ENCODE measurements at regions not wholly inside any gene's neighbourhood (a gene's known extent, or its start where the extent isn't known, plus 50 kb on each side); places are given as distances from the start of the nearest gene placed in this dataset.

- no peaks in the 10 kb centered on the region for H3K27me3 ChIP-seq (ENCODE audit: insufficient read depth, low read length)
- no peaks in the 10 kb centered on the region for H3K36me3 ChIP-seq (ENCODE audit: insufficient read depth, low read length)
- WGBS = no CpG with 5 or more reads among the region's 1 CpG
- peaks cover 32% of the 10 kb centered on the region for H3K9me3 ChIP-seq (ENCODE audit: insufficient read depth, low read depth, low read length)
- H3K9ac ChIP-seq (ENCODE audit: low read depth, low read length) = no peak overlapping the region
- no peak overlapping the region for H3K4me3 ChIP-seq (ENCODE audit: low read length)
- no peaks in the 10 kb centered on the region for H3K4me1 ChIP-seq (ENCODE audit: insufficient read depth, low read length)
- no peak overlapping the region for H3K27ac ChIP-seq (ENCODE audit: low read depth, low read length)
Observed at GRCh38 chr2:15111718-15112117, 449.4 kb downstream of the NBAS start.

- no peak overlapping the region for H3K4me3 ChIP-seq (ENCODE audit: low read length)
- WGBS = no CpG with 5 or more reads among the region's 1 CpG
- H3K9ac ChIP-seq (ENCODE audit: low read depth, low read length) = no peak overlapping the region
- no peaks in the 10 kb centered on the region for H3K27me3 ChIP-seq (ENCODE audit: insufficient read depth, low read length)
- H3K9me3 ChIP-seq (ENCODE audit: insufficient read depth, low read depth, low read length) = peaks cover 32% of the 10 kb centered on the region
- no peak overlapping the region for H3K27ac ChIP-seq (ENCODE audit: low read depth, low read length)
- no peaks in the 10 kb centered on the region for H3K4me1 ChIP-seq (ENCODE audit: insufficient read depth, low read length)
- H3K36me3 ChIP-seq (ENCODE audit: insufficient read depth, low read length) = no peaks in the 10 kb centered on the region
Observed at GRCh38 chr2:15112216-15112615, 448.9 kb downstream of the NBAS start.

GRCh38 chr2:15115776-15116175 is 445.4 kb downstream of the NBAS start:
- no peak overlapping the region for H3K9ac ChIP-seq (ENCODE audit: low read depth, low read length)
- no peaks in the 10 kb centered on the region for H3K36me3 ChIP-seq (ENCODE audit: insufficient read depth, low read length)
- H3K4me1 ChIP-seq (ENCODE audit: insufficient read depth, low read length) = peaks cover 13% of the 10 kb centered on the region; the same call in 1 of the 2 replicates
- no peak overlapping the region for H3K4me3 ChIP-seq (ENCODE audit: low read length)
- H3K27ac ChIP-seq (ENCODE audit: low read depth, low read length) = no peak overlapping the region
- H3K9me3 ChIP-seq (ENCODE audit: insufficient read depth, low read depth, low read length) = peaks cover 29% of the 10 kb centered on the region
- no peaks in the 10 kb centered on the region for H3K27me3 ChIP-seq (ENCODE audit: insufficient read depth, low read length)

- Histone ChIP-seq H3K27ac (ENCODE audit: low read depth, low read length) (no peak overlapping the region), H3K9me3 (ENCODE audit: insufficient read depth, low read depth, low read length) (peaks cover 20% of the 10 kb centered on the region), H3K4me1 (ENCODE audit: insufficient read depth, low read length) (peaks cover 16% of the 10 kb centered on the region), H3K4me3 (ENCODE audit: low read length) (no peak overlapping the region), H3K27me3 (ENCODE audit: insufficient read depth, low read length) (no peaks in the 10 kb centered on the region), H3K36me3 (ENCODE audit: insufficient read depth, low read length) (no peaks in the 10 kb centered on the region), H3K9ac (ENCODE audit: low read depth, low read length) (no peak overlapping the region)
- 95% methylated on average over 6 of the region's 6 CpGs for WGBS
Observed at GRCh38 chr2:15116830-15117229, 444.3 kb downstream of the NBAS start.

Data from HUES64 (cell line).